ENCODE measurements at regions not wholly inside any gene's neighbourhood (a gene's known extent, or its start where the extent isn't known, plus 50 kb on each side); places are given as distances from the start of the nearest gene placed in this dataset.

- no peak for ATAC-seq
- WGBS (ENCODE audit: insufficient coverage, insufficient replicate concordance, low lambda C conversion rate, missing lambda C conversion rate): 10% methylated on average over 1 of the region's 1 CpG
- no peak overlapping the region for H3K4me3 ChIP-seq
- ChIA-PET POLR2A (no interaction called here), SMC1A (ENCODE audit: uncharacterized antibody, unreplicated experiment) (no interaction called here), RAD21 (ENCODE audit: unreplicated experiment) (no interaction called here), CTCF (no interaction called here)
- no peak overlapping the region for H3K9ac ChIP-seq (ENCODE audit: control insufficient read depth, insufficient read depth, low read length)
- in situ Hi-C loops (cut with MboI): no loop called here
- no TSS peak for BruUV-seq (replicated peaks)
- no peak for TF ChIP-seq STAT1 (conservative IDR thresholded peaks at IDR 0.05)
- intact Hi-C loops (cut with micrococcal nuclease; ENCODE audit: unreplicated experiment): no loop called here
- no peaks in the 10 kb centered on the region for H3K4me1 ChIP-seq (ENCODE audit: control insufficient read depth, insufficient read depth, low read length)
- no peak overlapping the region for H2AFZ ChIP-seq (ENCODE audit: control insufficient read depth, low read depth, low read length)
- H3K4me2 ChIP-seq (ENCODE audit: control insufficient read depth, insufficient read depth): no peak overlapping the region
- H3K9me3 ChIP-seq (replicated peaks; ENCODE audit: control insufficient read depth, insufficient read depth, low read length): no peaks in the 10 kb centered on the region
- no peaks in the 10 kb centered on the region for H3K79me2 ChIP-seq (ENCODE audit: control insufficient read depth, insufficient read depth, low read length)
- H3K27ac ChIP-seq (ENCODE audit: control insufficient read depth, insufficient read depth): no peak overlapping the region
- FAIRE-seq: no peak
- no peaks in the 10 kb centered on the region for H3K36me3 ChIP-seq (ENCODE audit: control insufficient read depth in 2 of 2, insufficient read depth in 2 of 2, low read length in 1 of 2)
- no peak for DNase-seq (ENCODE audit: low read depth, low spot score)
- H4K20me1 ChIP-seq (ENCODE audit: control insufficient read depth, insufficient read depth): no peaks in the 10 kb centered on the region
- H3K27me3 ChIP-seq (replicated peaks in 1 of 2; ENCODE audit: control insufficient read depth in 2 of 2, insufficient read depth in 2 of 2, low read length in 1 of 2): no peaks in the 10 kb centered on the region
Observed at GRCh38 chr2:39573276-39573675, 92.4 kb upstream of the TMEM178A start.

GRCh38 chr2:39581866-39582265 is 83.9 kb upstream of the TMEM178A start:
- no peaks in the 10 kb centered on the region for H3K4me1 ChIP-seq (ENCODE audit: control insufficient read depth, insufficient read depth, low read length)
- ChIA-PET CTCF (no interaction called here), POLR2A (no interaction called here), SMC1A (ENCODE audit: uncharacterized antibody, unreplicated experiment) (no interaction called here), RAD21 (ENCODE audit: unreplicated experiment) (no interaction called here)
- WGBS (ENCODE audit: insufficient coverage, insufficient replicate concordance, low lambda C conversion rate, missing lambda C conversion rate): 6% methylated on average over 1 of the region's 1 CpG
- H3K9ac ChIP-seq (ENCODE audit: control insufficient read depth, insufficient read depth, low read length): no peak overlapping the region
- intact Hi-C loops (cut with micrococcal nuclease; ENCODE audit: unreplicated experiment): no loop called here
- H3K4me2 ChIP-seq (ENCODE audit: control insufficient read depth, insufficient read depth): no peak overlapping the region
- H3K27me3 ChIP-seq (replicated peaks in 1 of 2; ENCODE audit: control insufficient read depth in 2 of 2, insufficient read depth in 2 of 2, low read length in 1 of 2): no peaks in the 10 kb centered on the region; a peak in 1 of 4 replicates
- H2AFZ ChIP-seq (ENCODE audit: control insufficient read depth, low read depth, low read length): no peak overlapping the region
- DNase-seq (ENCODE audit: low read depth, low spot score): no peak
- H3K79me2 ChIP-seq (ENCODE audit: control insufficient read depth, insufficient read depth, low read length): no peaks in the 10 kb centered on the region
- BruUV-seq (replicated peaks): no TSS peak
- TF ChIP-seq HSF1 (IDR thresholded peaks at IDR 0.05; ENCODE audit: low read depth, low read length) (no peak), CBFB (IDR thresholded peaks at IDR 0.05; ENCODE audit: low read depth) (no peak)
- no peak overlapping the region for H3K27ac ChIP-seq (ENCODE audit: control insufficient read depth, insufficient read depth)
- H3K9me3 ChIP-seq (replicated peaks; ENCODE audit: control insufficient read depth, insufficient read depth, low read length): no peaks in the 10 kb centered on the region; the same call in 2 of the 3 replicates
- no peaks in the 10 kb centered on the region for H3K36me3 ChIP-seq (ENCODE audit: control insufficient read depth in 2 of 2, insufficient read depth in 2 of 2, low read length in 1 of 2)
- H3K4me3 ChIP-seq: no peak overlapping the region
- no peaks in the 10 kb centered on the region for H4K20me1 ChIP-seq (ENCODE audit: control insufficient read depth, insufficient read depth)
- ATAC-seq: no peak
- FAIRE-seq: no peak
- in situ Hi-C loops (cut with MboI): no loop called here
